Uterus (tissue), 3 donors: ENCODE measurements at regions not wholly inside any gene's neighbourhood (a gene's known extent, or its start where the extent isn't known, plus 50 kb on each side); places are given as distances from the start of the nearest gene placed in this dataset.

ENCODE experiments used
- DNase-seq, 2 donors: peaks; one replicate each; pipeline ENCODE4 v3.0.0-alpha.2; 2019 to 2020
- H3K27ac ChIP-seq, 2 donors: fragments of 200-600 bp; sonication (generic); 1 replicate in 1 of 2; 2 replicates in 1 of 2; pipeline ENCODE4 v1.5.1; 2016 to 2018
- H3K27me3 ChIP-seq, 2 donors: fragments of 200-600 bp; sonication (generic); one replicate each; pipeline ENCODE4 v1.5.1; 2018 to 2019; ENCODE audit warnings: control low read depth in 1 of 2
- H3K36me3 ChIP-seq, 2 donors: fragments of 200-600 bp; sonication (generic); one replicate each; pipeline ENCODE4 v1.5.1; 2019; ENCODE audit warnings: control low read depth in 1 of 2
- H3K4me1 ChIP-seq, 2 donors: fragments of 200-600 bp; sonication (generic); one replicate each; pipeline ENCODE4 v1.5.1; 2018 to 2019; ENCODE audit warnings: control low read depth in 1 of 2
- H3K4me3 ChIP-seq, 2 donors: fragments of 200-600 bp; sonication (generic); 1 replicate in 1 of 2; 2 replicates in 1 of 2; pipeline ENCODE4 v1.5.1; 2018 to 2019; ENCODE audit warnings: mild to moderate bottlenecking in 1 of 2
- H3K9me3 ChIP-seq, 2 donors: fragments of 200-600 bp; sonication (generic); one replicate each; pipeline ENCODE4 v1.5.1; 2019; ENCODE audit warnings: control low read depth in 1 of 2
- CTCF ChIP-seq, 4 experiments: fragments of 200-600 bp in 2 of 4; fragments of 450-650 bp in 2 of 4; sonication (generic) in 2 of 4; IDR thresholded peaks; one replicate each; pipeline ENCODE4 v1.5.1; 2016 to 2019; ENCODE audit warnings: antibody characterized with exemption in 4 of 4, mild to moderate bottlenecking in 2 of 4, moderate library complexity in 1 of 4
- POLR2A ChIP-seq, 2 donors: fragments of 450-650 bp; IDR thresholded peaks; one replicate each; pipeline ENCODE4 v1.6.1; 2016; ENCODE audit warnings: antibody characterized with exemption in 2 of 2, mild to moderate bottlenecking in 1 of 2, moderate library complexity in 1 of 2
- intact Hi-C: fragments of 100-400 bp; cut with DNase I; formaldehyde crosslinking; loops from one replicate; pipeline ENCODE4 v1.15.1; 2023; ENCODE audit warnings: low total_unique reads
- donor health status: DM: yes; HTN: yes; CAD: no.

GRCh38 chr13:31627097-31627845 is 112.1 kb upstream of the RXFP2 start:
- TF ChIP-seq CTCF (IDR thresholded peaks at IDR 0.05): no peak
- no peak for TF ChIP-seq POLR2A (IDR thresholded peaks at IDR 0.05)
- intact Hi-C loops: no loop called here
- DNase-seq: no peak
- no peaks in the 10 kb centered on the region for H3K4me1 ChIP-seq
- H3K36me3 ChIP-seq: no peaks in the 10 kb centered on the region
- H3K9me3 ChIP-seq: no peaks in the 10 kb centered on the region
- H3K4me3 ChIP-seq: no peak overlapping the region
- no peak overlapping the region for H3K27ac ChIP-seq
- no peaks in the 10 kb centered on the region for H3K27me3 ChIP-seq

- intact Hi-C loops: no loop called here
- DNase-seq: no peak
These were observed 110.1 kb upstream of the RXFP2 start for GRCh38 chr13:31629085-31629780.

GRCh38 chr13:31631071-31631470 is 108.3 kb upstream of the RXFP2 start:
- no peak for DNase-seq
- Histone ChIP-seq H3K9me3 (no peaks in the 10 kb centered on the region), H3K27ac (no peak overlapping the region), H3K4me3 (no peak overlapping the region), H3K27me3 (no peaks in the 10 kb centered on the region), H3K36me3 (no peaks in the 10 kb centered on the region), H3K4me1 (no peaks in the 10 kb centered on the region)
- TF ChIP-seq CTCF (IDR thresholded peaks at IDR 0.05) (no peak), POLR2A (IDR thresholded peaks at IDR 0.05) (no peak)
- intact Hi-C loops: no loop called here

More at GRCh38 chr13:31629085-31629780, 110.1 kb upstream of the RXFP2 start:
- Histone ChIP-seq H3K9me3 (no peaks in the 10 kb centered on the region), H3K27ac (no peak overlapping the region), H3K4me1 (no peaks in the 10 kb centered on the region), H3K36me3 (no peaks in the 10 kb centered on the region), H3K4me3 (no peak overlapping the region), H3K27me3 (no peaks in the 10 kb centered on the region)
- TF ChIP-seq CTCF (IDR thresholded peaks at IDR 0.05) (no peak), POLR2A (IDR thresholded peaks at IDR 0.05) (no peak)

GRCh38 chr13:31631746-31632145 is 107.6 kb upstream of the RXFP2 start:
- Histone ChIP-seq H3K4me3 (no peak overlapping the region), H3K27me3 (no peaks in the 10 kb centered on the region), H3K27ac (no peak overlapping the region), H3K4me1 (no peaks in the 10 kb centered on the region), H3K36me3 (no peaks in the 10 kb centered on the region), H3K9me3 (no peaks in the 10 kb centered on the region)
- no peak for DNase-seq
- intact Hi-C loops: no loop called here
- no peak for TF ChIP-seq CTCF (IDR thresholded peaks at IDR 0.05)
- TF ChIP-seq POLR2A (IDR thresholded peaks at IDR 0.05): no peak

GRCh38 chr13:31638577-31638976 is 100.7 kb upstream of the RXFP2 start:
- DNase-seq: no peak
- no peak overlapping the region for H3K27ac ChIP-seq
- no peaks in the 10 kb centered on the region for H3K36me3 ChIP-seq

More at GRCh38 chr13:31638577-31638976, 100.7 kb upstream of the RXFP2 start:
- Histone ChIP-seq H3K27me3 (no peaks in the 10 kb centered on the region), H3K4me3 (no peak overlapping the region), H3K4me1 (no peaks in the 10 kb centered on the region), H3K9me3 (no peaks in the 10 kb centered on the region)
- TF ChIP-seq POLR2A (IDR thresholded peaks at IDR 0.05): no peak
- no peak for TF ChIP-seq CTCF (IDR thresholded peaks at IDR 0.05)
- intact Hi-C loops: no loop called here
